Neural progenitor cell (in vitro differentiated cells): ENCODE measurements at regions not wholly inside any gene's neighbourhood (a gene's known extent, or its start where the extent isn't known, plus 50 kb on each side); places are given as distances from the start of the nearest gene placed in this dataset.
"Not testable (repeated sequence)": the region's sequence is repeated elsewhere in the genome, so short reads cannot be mapped to it uniquely, and the experiment has no call there.

Experiments used
- CTCF ChIP-seq: fragments of 200-600 bp; sonication (generic); IDR thresholded peaks from 2 replicates; pipeline ENCODE4 v1.5.1; 2017; ENCODE audit warnings: antibody characterized with exemption, mild to moderate bottlenecking
- EZH2phosphoT487 ChIP-seq: fragments of 200-600 bp; sonication (generic); IDR thresholded peaks from 2 replicates; pipeline ENCODE4 v1.6.1; 2017; ENCODE audit warnings: antibody characterized with exemption

DNA sequence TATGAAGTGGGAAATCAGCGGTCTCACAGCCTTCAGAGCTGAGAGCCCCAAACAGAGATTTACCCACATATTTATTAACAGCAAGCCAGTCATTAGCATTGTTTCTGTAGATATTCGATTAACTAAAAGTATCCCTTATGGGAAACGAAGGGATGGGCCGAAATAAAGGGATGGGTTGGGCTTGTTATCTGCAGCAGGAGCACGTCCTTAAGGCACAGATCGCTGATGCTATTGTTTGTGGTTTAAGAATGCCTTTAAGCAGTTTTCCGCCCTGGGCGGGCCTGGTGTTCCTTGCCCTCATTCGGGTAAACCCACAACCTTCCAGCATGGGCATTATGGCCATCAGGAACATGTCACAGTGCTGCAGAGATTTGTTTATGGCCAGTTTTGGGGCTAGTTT, 580.3 kb upstream of the CHD1 start:
- not testable (repeated sequence) for TF ChIP-seq EZH2phosphoT487, CTCF
